SK-N-SH (cell line): ENCODE measurements at regions not wholly inside any gene's neighbourhood (a gene's known extent, or its start where the extent isn't known, plus 50 kb on each side); places are given as distances from the start of the nearest gene placed in this dataset.

ENCODE experiments used
- CTCF ChIA-PET: fragments of 300-600, 350-600 bp; formaldehyde crosslinking; extraction: SDS; loops from one replicate; lab custom pipeline; 2021; lab: Yijun Ruan, JAX
- POLR2A ChIA-PET: fragments of 350-600 bp; sonication (Branson Sonifier 250); formaldehyde crosslinking; extraction: SDS; loops from one replicate; lab custom pipeline; 2020; ENCODE audit warnings: antibody characterized with exemption, inconsistent platforms; lab: Yijun Ruan, JAX
- DNase-seq: peaks from one replicate; pipeline ENCODE4 v3.0.0; 2012
- H2AFZ ChIP-seq: fragments of 200-600 bp; sonication (generic); 2 replicates; pipeline ENCODE4 v1.8.1; 2016; ENCODE audit warnings: antibody characterized with exemption, mild to moderate bottlenecking, low read depth
- H3F3A ChIP-seq: fragments of 200-600 bp; sonication (generic); replicated peaks from 2 replicates; pipeline ENCODE3; 2016; ENCODE audit warnings: antibody characterized with exemption, mild to moderate bottlenecking; ENCODE audit not compliant: insufficient read depth
- H3K27ac ChIP-seq, 2 experiments: fragments of 200-500 bp in 1 of 2; fragments of 200-600 bp in 1 of 2; sonication (Bioruptor generic) in 1 of 2; sonication (generic), shearing (Covaris generic) in 1 of 2; 2 replicates each; pipeline versions ENCODE4 v1.5.1 to v1.6.1; 2014 to 2016; ENCODE audit warnings: low read depth in 2 of 2, inconsistent platforms in 1 of 2, low read length in 1 of 2, mild to moderate bottlenecking in 1 of 2, mixed read lengths in 1 of 2
- H3K27me3 ChIP-seq: fragments of 200-600 bp; sonication (generic), shearing (Covaris generic); 2 replicates; pipeline ENCODE4 v1.6.1; 2016; ENCODE audit warnings: mixed run types; ENCODE audit not compliant: insufficient read depth
- H3K36me3 ChIP-seq, 2 experiments: fragments of 200-500 bp in 1 of 2; fragments of 200-600 bp in 1 of 2; sonication (Bioruptor generic) in 1 of 2; sonication (generic) in 1 of 2; replicated peaks in 1 of 2; 2 replicates each; pipeline versions ENCODE3 to v1.5.1; 2014 to 2016; ENCODE audit warnings: low read length in 1 of 2, mild to moderate bottlenecking in 1 of 2; ENCODE audit not compliant: insufficient read depth in 2 of 2, control insufficient read depth in 1 of 2
- H3K4me1 ChIP-seq, 2 experiments: fragments of 200-500 bp in 1 of 2; fragments of 200-600 bp in 1 of 2; sonication (Bioruptor generic) in 1 of 2; sonication (generic), shearing (Covaris generic) in 1 of 2; 2 replicates each; pipeline versions ENCODE4 v1.5.1 to v1.6.1; 2014 to 2016; ENCODE audit warnings: low read depth in 1 of 2, low read length in 1 of 2, mixed run types in 1 of 2; ENCODE audit not compliant: insufficient read depth in 2 of 2, control insufficient read depth in 1 of 2
- H3K4me2 ChIP-seq: fragments of 200-600 bp; sonication (generic), shearing (Covaris generic); 2 replicates; pipeline ENCODE4 v1.6.1; 2017; ENCODE audit warnings: mixed run types
- H3K4me3 ChIP-seq, 2 experiments: fragments of 200-500 bp in 1 of 2; fragments of 200-600 bp in 1 of 2; sonication (Bioruptor generic) in 1 of 2; sonication (generic), shearing (Covaris generic) in 1 of 2; 2 replicates each; pipeline versions ENCODE4 v1.5.1 to v1.8.1; 2014 to 2016; ENCODE audit warnings: low read depth in 2 of 2, inconsistent platforms in 1 of 2, low read length in 1 of 2, mild to moderate bottlenecking in 1 of 2, mixed read lengths in 1 of 2, moderate library complexity in 1 of 2
- H3K79me2 ChIP-seq: fragments of 200-600 bp; sonication (generic); 2 replicates; pipeline ENCODE4 v1.8.1; 2017; ENCODE audit warnings: mild to moderate bottlenecking; ENCODE audit not compliant: insufficient read depth
- H3K9ac ChIP-seq: fragments of 200-600 bp; sonication (generic); 2 replicates; pipeline ENCODE4 v1.6.1; 2017; ENCODE audit warnings: mixed run types
- H3K9me2 ChIP-seq: fragments of 200-600 bp; sonication (generic); 2 replicates; pipeline ENCODE4 v1.6.1; 2017; ENCODE audit warnings: mixed run types
- H3K9me3 ChIP-seq: fragments of 200-600 bp; sonication (generic); 2 replicates; pipeline ENCODE4 v1.6.1; 2017; ENCODE audit warnings: mixed run types, mild to moderate bottlenecking, moderate library complexity
- H4K20me1 ChIP-seq: fragments of 200-600 bp; sonication (generic); 2 replicates; pipeline ENCODE4 v1.6.1; 2017; ENCODE audit warnings: mild to moderate bottlenecking, mixed run types; ENCODE audit not compliant: insufficient read depth
- EZH2phosphoT487 ChIP-seq: fragments of 200-600 bp; sonication (generic); IDR thresholded peaks from 2 replicates; pipeline ENCODE4 v1.6.1; 2017; ENCODE audit warnings: low read depth, mixed run types, mild to moderate bottlenecking, antibody characterized with exemption, moderate library complexity, borderline replicate concordance
- FOSL2 ChIP-seq: IDR thresholded peaks from 2 replicates; pipeline ENCODE4 v1.4.0; 2012; ENCODE audit warnings: low read depth, mild to moderate bottlenecking, moderate library complexity, borderline replicate concordance
- FOXJ3 ChIP-seq: sonication (generic); formaldehyde crosslinking; IDR thresholded peaks from 2 replicates; pipeline ENCODE4 v1.5.1; 2020; ENCODE audit warnings: mild to moderate bottlenecking, missing genetic modification reagents
- GATA2 ChIP-seq: sonication (generic); formaldehyde crosslinking; IDR thresholded peaks from 2 replicates; pipeline ENCODE4 v1.5.0; 2020; ENCODE audit warnings: mild to moderate bottlenecking, missing genetic modification reagents
- MXI1 ChIP-seq: IDR thresholded peaks from 2 replicates; pipeline ENCODE4 v1.6.1; 2012; ENCODE audit warnings: mild to moderate bottlenecking, low read depth, low read length, improper control_type of control experiment
- NFIC ChIP-seq: IDR thresholded peaks from 2 replicates; pipeline ENCODE4 v1.4.0; 2012; ENCODE audit warnings: borderline replicate concordance
- NRF1 ChIP-seq: IDR thresholded peaks from 2 replicates; pipeline ENCODE4 v1.6.1; 2012; ENCODE audit warnings: low read depth, mild to moderate bottlenecking, low read length
- POLR2AphosphoS5 ChIP-seq: IDR thresholded peaks from 2 replicates; pipeline ENCODE4 v1.6.1; 2012; ENCODE audit warnings: low read depth, low read length
- RAD21 ChIP-seq: IDR thresholded peaks from 2 replicates; pipeline ENCODE4 v1.6.1; 2012; ENCODE audit warnings: mild to moderate bottlenecking, low read length
- RXRA ChIP-seq: IDR thresholded peaks from 2 replicates; pipeline ENCODE4 v1.4.0; 2012; ENCODE audit warnings: low read depth, mild to moderate bottlenecking, borderline replicate concordance
- SIN3A ChIP-seq: IDR thresholded peaks from 2 replicates; pipeline ENCODE4 v1.6.1; 2012; ENCODE audit warnings: low read depth, mild to moderate bottlenecking, low read length, moderate library complexity, borderline replicate concordance
- SMC3 ChIP-seq: IDR thresholded peaks from 2 replicates; pipeline ENCODE4 v1.6.1; 2012; ENCODE audit warnings: low read depth, low read length, improper control_type of control experiment
- TAF1 ChIP-seq: IDR thresholded peaks from 2 replicates; pipeline ENCODE4 v1.6.1; 2012; ENCODE audit warnings: low read depth, mild to moderate bottlenecking, low read length, moderate library complexity, borderline replicate concordance
- YY1 ChIP-seq: IDR thresholded peaks from 2 replicates; pipeline ENCODE4 v1.4.0; 2012; ENCODE audit warnings: low read depth, mild to moderate bottlenecking
- WGBS: methylation state at CpG from one replicate; pipeline ENCODE4 v1.1.6; 2017; ENCODE audit warnings: low lambda C conversion rate; 5-methylcytosine and 5-hydroxymethylcytosine counted together
- TF ChIP-seq, protein P1 (sequence below): fragments of 150-350 bp; IDR thresholded peaks from 2 replicates; pipeline ENCODE4 v1.6.1; 2017; ENCODE audit warnings: antibody characterized with exemption, low read length, low read depth, borderline replicate concordance
- TF ChIP-seq, protein P2 (sequence below): IDR thresholded peaks from 2 replicates; pipeline ENCODE4 v1.4.0; 2012; ENCODE audit warnings: low read depth, borderline replicate concordance
- TF ChIP-seq, protein P3 (sequence below): IDR thresholded peaks from 2 replicates; pipeline ENCODE4 v1.4.0; 2012; ENCODE audit warnings: low read depth
- TF ChIP-seq, protein P4 (sequence below): fragments of 200-600 bp; sonication (generic); IDR thresholded peaks from 2 replicates; pipeline ENCODE4 v1.6.1; 2017; ENCODE audit warnings: antibody characterized with exemption, mild to moderate bottlenecking, moderate library complexity

DNA sequence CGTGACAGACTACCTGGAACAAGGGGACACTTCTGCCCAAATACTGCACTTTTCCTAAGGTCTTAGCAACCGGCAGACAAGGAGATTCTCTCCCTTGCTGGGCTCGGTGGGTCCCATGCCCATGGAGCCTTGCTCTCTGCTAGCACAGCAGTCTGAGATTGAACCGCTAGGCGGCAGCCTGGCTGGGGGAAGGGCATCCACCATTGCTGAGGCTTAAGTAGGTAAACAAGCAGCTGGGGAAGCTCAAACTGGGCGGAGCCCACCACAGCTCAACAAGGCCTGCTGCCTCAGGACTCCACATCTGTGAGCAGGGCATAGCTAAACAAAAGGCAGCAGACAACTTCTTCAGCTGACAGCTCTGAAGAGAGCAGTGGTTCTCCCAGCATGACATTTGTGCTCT, 87.8 kb upstream of the ASCC3 start:
- CTCF ChIA-PET, result no interaction called here

More for the DNA sequence above, 87.8 kb upstream of the ASCC3 start:
- Histone ChIP-seq H3K9me2 (no peaks in the 10 kb centered on the region), H3K27me3 (no peaks in the 10 kb centered on the region), H2AFZ (no peak overlapping the region), H3F3A (no peaks in the 10 kb centered on the region), H3K79me2 (no peaks in the 10 kb centered on the region), H3K36me3 (no peaks in the 10 kb centered on the region), H3K4me3 (no peak overlapping the region), H3K9me3 (no peaks in the 10 kb centered on the region)
- no peak for DNase-seq
- WGBS, result 0% methylated on average over 1 of the region's 6 CpGs
- TF ChIP-seq, protein P1, sequence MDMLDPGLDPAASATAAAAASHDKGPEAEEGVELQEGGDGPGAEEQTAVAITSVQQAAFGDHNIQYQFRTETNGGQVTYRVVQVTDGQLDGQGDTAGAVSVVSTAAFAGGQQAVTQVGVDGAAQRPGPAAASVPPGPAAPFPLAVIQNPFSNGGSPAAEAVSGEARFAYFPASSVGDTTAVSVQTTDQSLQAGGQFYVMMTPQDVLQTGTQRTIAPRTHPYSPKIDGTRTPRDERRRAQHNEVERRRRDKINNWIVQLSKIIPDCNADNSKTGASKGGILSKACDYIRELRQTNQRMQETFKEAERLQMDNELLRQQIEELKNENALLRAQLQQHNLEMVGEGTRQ, result no peak
- TF ChIP-seq FOSL2 (no peak), EZH2phosphoT487 (no peak), SIN3A (no peak), GATA2 (no peak), TAF1 (no peak), YY1 (no peak), NRF1 (no peak), FOXJ3 (CRISPR knock-in tag) (no peak), NFIC (no peak), MXI1 (no peak), POLR2AphosphoS5 (no peak), RAD21 (no peak), SMC3 (no peak), RXRA (no peak)
- TF ChIP-seq, protein P2, sequence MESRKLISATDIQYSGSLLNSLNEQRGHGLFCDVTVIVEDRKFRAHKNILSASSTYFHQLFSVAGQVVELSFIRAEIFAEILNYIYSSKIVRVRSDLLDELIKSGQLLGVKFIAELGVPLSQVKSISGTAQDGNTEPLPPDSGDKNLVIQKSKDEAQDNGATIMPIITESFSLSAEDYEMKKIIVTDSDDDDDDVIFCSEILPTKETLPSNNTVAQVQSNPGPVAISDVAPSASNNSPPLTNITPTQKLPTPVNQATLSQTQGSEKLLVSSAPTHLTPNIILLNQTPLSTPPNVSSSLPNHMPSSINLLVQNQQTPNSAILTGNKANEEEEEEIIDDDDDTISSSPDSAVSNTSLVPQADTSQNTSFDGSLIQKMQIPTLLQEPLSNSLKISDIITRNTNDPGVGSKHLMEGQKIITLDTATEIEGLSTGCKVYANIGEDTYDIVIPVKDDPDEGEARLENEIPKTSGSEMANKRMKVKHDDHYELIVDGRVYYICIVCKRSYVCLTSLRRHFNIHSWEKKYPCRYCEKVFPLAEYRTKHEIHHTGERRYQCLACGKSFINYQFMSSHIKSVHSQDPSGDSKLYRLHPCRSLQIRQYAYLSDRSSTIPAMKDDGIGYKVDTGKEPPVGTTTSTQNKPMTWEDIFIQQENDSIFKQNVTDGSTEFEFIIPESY, result no peak
- TF ChIP-seq, protein P3, sequence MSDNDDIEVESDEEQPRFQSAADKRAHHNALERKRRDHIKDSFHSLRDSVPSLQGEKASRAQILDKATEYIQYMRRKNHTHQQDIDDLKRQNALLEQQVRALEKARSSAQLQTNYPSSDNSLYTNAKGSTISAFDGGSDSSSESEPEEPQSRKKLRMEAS, result no peak
- TF ChIP-seq, protein P4, sequence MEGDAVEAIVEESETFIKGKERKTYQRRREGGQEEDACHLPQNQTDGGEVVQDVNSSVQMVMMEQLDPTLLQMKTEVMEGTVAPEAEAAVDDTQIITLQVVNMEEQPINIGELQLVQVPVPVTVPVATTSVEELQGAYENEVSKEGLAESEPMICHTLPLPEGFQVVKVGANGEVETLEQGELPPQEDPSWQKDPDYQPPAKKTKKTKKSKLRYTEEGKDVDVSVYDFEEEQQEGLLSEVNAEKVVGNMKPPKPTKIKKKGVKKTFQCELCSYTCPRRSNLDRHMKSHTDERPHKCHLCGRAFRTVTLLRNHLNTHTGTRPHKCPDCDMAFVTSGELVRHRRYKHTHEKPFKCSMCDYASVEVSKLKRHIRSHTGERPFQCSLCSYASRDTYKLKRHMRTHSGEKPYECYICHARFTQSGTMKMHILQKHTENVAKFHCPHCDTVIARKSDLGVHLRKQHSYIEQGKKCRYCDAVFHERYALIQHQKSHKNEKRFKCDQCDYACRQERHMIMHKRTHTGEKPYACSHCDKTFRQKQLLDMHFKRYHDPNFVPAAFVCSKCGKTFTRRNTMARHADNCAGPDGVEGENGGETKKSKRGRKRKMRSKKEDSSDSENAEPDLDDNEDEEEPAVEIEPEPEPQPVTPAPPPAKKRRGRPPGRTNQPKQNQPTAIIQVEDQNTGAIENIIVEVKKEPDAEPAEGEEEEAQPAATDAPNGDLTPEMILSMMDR, result no peak
- TF ChIP-seq, all 33 proteins: peak for 0
- H3K9ac ChIP-seq, result no peak overlapping the region
- no peaks in the 10 kb centered on the region for H4K20me1 ChIP-seq
- H3K4me1 ChIP-seq, result no peaks in the 10 kb centered on the region
- H3K27ac ChIP-seq, result no peak overlapping the region
- no peak overlapping the region for H3K4me2 ChIP-seq
- POLR2A ChIA-PET, result no interaction called here
